GM12892 (cell line): ENCODE measurements at regions not wholly inside any gene's neighbourhood (a gene's known extent, or its start where the extent isn't known, plus 50 kb on each side); places are given as distances from the start of the nearest gene placed in this dataset.

Experiments
- POLR2A ChIP-seq: IDR thresholded peaks from 2 replicates; pipeline ENCODE4 v1.6.1; 2011; ENCODE audit warnings: low read depth, low read length, control low read depth
- POLR2AphosphoS5 ChIP-seq: IDR thresholded peaks from 2 replicates; pipeline ENCODE4 v1.6.1; 2011; ENCODE audit warnings: low read depth, low read length, control low read depth
- TAF1 ChIP-seq: IDR thresholded peaks from 2 replicates; pipeline ENCODE4 v1.6.1; 2011; ENCODE audit warnings: low read depth, mild to moderate bottlenecking, control low read depth, low read length, borderline replicate concordance

DNA sequence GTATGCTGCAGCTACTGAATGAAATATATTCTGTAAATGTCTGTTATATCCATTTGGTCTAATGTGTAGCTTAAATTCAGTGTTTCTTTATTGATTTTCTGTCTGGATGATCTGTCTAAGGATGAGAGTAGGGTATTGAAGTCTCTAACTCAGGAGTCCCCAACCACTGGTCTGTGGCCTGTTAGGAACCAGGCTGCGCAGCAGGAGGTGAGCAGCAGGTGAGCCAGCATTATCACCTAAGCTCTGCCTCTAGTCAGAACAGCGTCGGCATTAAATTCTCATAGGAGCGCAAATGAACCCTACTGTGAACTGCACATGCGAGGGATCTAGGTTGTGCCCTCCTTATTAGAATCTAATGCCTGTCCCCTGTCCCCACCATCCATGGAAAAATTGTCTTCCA is 329.7 kb upstream of the RGS6 start:
- no peak for TF ChIP-seq POLR2AphosphoS5
- no peak for TF ChIP-seq POLR2A
- TF ChIP-seq TAF1 = no peak
